Putamen (tissue), 1 donor: ENCODE measurements at regions not wholly inside any gene's neighbourhood (a gene's known extent, or its start where the extent isn't known, plus 50 kb on each side); places are given as distances from the start of the nearest gene placed in this dataset.
A peak's percentile ranks its signal among the peaks of the same experiment; 100 is the strongest.

Experiments used
- DNase-seq: peaks from one replicate; pipeline ENCODE4 v3.0.0-alpha.2; 2016; ENCODE audit warnings: low spot score

DNA sequence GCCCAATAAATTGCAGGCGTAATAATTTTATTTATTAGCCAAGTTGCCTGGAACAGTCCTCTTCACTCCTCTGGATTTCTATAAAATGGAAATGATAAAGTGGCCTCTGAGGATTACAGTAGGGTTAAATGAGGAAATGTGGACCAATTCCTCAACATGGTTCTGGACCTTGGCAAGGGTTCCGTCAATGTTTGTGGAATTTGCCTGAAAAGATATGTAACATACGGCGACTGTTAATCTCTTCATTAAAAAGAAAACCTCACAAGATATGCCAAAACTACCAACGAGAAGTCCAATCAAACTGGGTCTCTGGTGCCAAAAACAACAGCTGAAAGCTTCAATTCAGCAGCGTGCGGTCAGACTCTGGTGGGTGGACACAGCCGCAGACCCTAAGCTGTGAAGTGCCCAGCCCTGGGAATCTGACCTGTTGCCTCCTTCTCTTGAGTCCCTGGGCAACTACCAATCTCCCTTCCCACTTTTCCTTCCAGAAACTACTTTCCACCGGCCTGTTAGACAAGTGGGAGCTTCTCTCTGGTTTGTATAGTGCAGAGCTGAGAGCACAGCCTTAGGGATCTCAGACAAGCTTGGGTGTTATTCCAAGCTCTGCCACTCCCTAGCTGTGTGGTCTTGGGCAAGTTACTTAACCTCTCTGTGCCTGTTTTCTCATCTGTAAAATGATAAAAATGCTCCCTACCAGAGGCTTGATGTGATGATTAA is 190.5 kb upstream of the GSC start:
- no peak for DNase-seq

DNA sequence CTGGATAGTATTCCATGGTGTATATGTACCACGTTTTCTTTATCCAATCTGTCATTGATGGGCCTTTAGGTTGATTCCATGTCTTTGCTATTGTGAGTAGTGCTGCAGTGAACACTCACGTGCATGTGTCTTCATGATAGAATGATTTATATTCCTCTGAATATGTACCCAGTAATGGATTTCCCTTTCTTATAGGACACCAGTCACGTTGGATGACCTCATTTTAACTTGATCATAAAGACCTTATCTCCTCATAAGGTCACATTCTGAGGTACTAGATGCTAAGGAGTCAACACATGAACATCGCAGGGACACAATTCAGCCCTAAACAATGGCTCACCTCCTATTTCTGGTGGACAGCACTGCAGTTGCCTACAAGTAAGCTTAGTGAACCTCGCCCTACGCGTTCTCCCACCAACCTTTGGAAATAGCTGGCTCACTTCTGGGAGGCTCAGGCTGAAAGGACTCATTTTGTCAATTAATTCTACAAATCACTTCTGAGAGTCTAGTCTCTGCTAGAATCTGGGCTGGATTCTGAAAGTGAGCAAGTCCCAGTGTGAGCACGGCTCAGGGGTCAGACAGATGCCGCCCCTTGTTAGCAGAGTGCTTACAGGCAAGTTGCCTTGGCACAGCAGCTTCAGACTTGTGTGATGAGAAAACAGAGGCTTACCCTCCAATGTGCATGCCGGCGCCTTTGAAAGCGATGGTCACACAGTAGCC is 183.8 kb upstream of the GSC start:
- no peak for DNase-seq

DNA sequence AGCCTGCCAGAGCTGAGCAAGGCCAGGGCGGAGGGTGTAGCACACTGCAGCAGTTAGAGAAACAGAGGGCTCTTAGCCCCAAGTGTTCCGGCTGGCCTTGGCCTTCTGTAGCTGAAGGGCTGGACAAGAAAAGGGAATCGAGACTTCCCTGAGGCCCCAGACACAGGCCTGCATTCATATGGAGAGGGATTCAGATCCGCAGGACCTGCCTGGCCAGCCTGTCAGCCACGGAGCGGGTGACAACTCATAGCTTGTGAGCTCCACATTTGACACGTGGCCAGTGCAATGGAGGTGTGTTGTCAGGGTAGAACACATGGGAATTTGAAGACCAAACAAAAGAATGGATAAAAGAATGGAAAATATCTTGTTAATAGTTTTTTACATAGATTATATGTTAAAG is 182.2 kb upstream of the GSC start:
- no peak for DNase-seq

DNA sequence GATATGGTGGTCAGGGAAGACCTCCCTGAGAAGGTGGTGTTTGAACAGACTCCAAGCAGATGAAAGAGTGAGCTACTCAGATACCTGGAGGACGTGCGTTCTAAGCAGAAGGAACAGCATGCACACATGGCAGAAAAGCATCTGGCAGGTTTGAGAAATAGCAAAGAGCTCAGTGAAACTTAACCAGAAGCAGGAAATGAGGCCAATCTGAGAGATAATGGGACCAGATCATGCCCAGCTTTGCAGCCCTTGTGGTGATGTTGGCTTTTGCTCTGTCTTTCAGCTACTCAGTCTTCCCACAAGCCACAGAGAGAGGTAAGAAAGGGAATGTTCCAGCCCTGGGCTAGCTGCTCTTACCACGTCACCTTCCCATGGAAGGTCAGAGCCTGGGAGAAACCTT is 176.3 kb upstream of the GSC start:
- no peak for DNase-seq

DNA sequence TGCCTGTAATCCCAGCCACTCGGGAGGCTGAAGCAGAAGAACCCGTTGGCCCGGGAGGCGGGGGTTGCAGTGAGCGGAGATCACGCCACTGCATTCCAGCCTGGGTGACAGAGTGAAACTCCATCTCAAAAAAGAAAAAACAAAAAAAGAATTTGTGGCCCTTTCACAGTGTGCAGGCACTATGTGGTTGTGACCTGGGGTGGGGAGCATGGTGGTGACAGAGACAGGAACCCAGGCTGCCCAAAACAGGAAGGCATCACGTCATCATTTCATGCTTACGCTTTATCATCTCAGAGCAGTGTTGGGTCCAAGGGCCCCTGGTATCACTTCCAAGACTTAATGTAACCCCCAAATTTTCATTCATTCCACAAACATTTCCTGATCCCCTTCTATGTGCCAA is 175.7 kb upstream of the GSC start:
- DNase-seq = no peak

DNA sequence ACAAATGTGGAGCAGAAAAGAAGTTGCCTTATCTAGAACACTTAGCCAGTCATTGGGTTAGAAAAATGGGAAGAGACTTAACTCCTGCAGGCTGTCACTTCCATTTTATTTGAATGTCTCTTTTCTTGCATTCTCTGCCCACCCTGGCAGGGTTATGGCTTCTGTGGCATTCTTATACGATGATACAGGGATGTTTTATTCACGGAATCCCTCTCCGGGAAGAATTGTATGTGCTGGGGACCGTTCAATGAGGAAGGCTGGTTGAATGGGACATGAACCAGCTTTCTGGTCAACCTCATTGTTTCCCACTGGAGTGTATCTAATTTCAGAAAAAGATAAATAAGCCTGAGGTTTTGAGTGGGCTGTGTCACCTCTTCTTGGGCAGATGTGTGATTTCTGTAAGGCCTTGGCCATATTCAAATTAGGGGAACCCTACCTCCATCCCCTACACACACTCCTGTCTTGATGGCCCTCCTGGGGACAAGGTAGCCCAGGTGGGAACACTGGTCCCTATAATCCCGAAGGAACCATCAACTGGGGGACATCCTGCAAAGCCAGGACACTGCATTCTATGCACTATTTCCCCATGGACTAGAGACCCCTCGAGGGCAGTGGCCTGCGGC is 174.8 kb upstream of the GSC start:
- DNase-seq = no peak

DNA sequence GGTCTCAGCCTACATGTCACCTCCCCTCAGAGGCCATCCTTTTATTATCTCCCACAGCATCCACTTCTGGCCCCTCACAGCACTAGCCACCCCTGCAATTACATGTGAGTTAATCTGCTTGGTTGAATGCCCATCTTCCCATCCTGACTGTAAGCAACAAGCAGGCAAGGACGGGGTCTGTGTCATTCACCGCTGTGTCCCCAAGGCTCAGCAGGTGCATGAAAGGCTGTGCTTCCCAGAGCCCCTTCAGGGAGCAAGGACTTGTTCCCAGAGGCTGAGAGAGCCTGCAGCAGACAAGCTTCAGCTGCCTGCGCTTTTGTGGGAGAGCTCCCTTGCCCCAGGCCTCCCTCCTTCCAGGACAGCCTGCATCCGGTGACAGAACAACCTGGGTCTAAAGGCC is 172.7 kb upstream of the GSC start:
- DNase-seq = no peak

DNA sequence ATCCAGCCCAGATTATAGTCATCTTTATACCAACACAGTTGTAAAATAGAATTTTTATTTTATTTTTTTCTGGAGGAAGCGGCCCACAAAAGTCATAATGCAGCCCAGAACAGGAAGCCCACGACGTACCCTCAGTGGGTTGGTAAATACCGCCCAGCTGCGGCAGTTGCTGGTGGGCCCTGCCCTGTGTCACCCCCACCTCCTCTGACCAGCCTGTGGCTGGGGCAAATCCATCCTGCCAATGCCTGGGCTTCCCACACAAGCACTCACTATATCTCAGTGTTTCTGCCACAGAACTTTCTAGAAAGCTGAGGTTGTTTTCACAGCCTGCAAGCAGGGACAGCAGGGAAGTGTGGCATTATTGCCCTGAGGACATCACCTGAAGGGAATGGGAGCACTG is 171.4 kb upstream of the GSC start:
- DNase-seq = no peak

DNA sequence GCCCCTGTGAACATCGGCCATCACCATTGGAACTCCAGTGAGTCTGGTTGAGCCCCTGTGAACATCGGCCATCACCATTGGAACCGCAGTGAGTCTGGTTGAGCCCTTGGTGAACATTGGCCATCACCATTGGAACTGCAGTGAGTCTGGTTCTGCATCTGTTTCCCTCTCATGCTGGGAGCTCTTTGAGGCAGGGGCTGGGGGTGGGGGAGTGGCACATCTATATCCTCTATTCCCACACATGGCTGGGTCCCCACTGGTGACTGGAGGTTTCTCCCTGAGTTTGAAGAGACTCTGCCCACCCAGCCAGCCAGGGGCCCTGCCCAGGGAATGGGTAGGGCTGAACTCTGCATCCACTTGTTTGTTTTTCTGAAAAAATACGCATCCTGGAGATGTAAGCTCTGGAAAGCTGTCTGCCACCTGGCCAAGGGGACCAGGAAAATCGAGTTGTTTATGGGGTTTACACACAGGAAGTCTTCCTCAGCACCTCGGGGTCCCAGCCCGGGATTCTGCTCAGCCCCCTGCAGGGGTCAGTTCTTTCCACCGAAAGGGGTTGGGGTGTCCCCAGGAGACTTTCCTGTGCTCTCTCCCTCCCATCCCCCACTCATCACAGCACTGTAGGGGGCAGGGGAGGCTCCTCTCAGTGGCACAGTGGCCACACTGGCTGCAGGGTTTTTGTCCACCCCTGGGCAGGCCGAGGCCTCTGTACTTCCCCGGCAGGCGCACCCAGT is 170.5 kb upstream of the GSC start:
- no peak for DNase-seq

DNA sequence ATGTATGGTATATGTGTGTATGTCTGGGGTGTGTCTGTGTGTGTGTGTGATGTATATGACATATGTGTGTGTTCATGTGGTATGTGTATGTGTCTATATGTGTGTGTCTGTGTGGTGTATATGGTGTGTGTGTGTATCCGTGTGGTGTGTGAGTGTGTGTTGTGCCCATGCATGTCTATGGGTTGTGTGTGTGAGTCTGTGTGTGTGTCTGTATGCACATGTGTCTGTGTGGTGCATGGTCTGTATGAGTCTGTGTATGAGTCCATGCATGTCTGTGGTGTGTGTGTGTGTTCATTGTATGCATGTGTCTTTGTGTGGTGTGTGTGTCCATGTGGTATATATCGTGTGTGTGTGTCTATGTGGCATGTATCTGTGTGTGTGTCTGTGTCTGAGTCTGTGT is 168.1 kb upstream of the GSC start:
- no peak for DNase-seq

DNA sequence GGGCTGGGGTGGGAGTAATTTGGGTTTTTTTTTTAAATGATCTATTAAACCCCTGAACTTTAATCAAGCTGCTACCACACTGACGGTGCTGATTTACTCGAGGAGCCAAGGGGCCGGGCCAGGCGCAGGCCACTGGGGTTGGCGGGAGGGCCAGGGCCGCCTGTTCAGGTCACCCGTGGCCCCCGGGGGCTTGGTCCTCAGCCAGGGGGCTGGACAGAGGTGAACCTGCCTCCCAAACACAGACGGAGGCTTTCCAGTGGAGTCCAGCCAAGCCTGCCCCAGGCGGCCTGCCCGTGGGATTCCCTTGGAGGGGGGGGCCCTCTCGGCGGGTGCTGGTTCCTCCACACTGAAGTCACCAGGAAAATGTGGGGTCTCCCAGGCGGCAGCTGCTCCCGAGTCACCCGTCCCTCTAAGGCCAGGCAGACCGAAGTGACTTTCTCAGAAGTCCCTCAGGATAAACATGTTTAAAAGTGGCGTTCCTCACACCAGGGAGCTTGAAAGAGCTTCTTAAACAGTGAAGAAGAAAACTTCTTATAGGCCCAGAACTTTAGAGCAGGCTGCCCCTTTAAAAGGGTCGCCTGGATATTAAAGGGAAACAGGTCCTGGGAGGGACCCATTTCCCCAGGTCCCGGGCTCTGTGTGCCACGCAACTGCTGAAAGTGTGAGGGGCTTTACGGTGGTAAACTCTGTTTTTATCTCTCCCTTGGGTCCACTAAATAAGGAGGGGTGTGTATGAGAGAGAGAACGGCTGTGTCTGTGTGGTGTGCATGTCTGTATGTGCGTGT is 167.2 kb upstream of the GSC start:
- DNase-seq = peak; percentile 29

DNA sequence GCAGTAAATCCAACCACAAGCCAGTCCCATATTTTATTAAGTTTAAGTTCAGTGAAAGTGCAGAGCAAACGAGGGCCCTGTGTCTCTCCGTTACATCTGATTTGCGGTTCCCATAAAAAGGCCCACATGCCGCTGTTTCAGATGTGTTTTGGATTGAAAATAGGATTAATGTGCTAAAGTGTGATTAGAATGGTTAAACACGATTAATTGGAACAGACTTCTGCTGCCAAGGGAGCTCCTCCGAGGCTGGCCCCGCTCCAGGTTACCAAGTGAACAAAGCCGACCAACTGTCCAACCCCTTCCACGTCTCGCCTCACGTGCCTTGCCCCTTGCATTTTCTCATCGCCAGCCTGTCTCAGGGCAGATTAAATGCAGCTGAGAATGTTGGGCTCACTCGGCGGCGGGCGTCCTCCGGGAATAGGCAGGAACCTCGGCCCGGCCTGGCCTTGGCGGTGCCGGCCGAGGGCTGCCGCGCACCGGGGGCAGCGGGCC is 166.5 kb upstream of the GSC start:
- peak; percentile 60 for DNase-seq

DNA sequence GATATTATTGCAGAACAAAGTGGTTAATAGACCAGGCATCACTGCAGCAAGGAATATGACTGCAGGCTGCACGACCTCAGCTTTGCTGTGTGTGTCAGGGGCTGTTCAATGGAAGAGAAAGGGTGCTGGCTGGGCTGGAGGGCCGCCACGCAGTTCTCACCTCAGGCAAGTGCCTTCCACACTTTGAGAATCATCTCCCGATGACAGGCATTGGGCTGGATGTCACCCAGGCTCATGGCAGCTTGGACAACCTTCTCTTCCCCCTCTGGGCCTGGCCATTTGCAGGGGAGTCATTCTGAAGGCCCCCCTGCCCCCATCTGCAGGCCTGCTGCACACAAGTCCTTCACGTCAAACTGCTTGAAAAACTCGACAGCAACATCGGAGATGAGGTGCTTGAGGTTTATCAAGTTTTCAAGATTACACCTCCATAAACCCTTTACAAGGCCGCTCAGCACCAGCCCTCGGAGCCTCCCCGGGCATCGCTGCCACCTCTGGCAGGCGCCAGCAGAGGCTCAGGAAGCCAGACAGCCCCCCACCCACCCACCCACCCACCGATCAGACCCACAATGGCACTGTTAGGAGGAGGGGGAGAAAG is 165.9 kb upstream of the GSC start:
- no peak for DNase-seq

DNA sequence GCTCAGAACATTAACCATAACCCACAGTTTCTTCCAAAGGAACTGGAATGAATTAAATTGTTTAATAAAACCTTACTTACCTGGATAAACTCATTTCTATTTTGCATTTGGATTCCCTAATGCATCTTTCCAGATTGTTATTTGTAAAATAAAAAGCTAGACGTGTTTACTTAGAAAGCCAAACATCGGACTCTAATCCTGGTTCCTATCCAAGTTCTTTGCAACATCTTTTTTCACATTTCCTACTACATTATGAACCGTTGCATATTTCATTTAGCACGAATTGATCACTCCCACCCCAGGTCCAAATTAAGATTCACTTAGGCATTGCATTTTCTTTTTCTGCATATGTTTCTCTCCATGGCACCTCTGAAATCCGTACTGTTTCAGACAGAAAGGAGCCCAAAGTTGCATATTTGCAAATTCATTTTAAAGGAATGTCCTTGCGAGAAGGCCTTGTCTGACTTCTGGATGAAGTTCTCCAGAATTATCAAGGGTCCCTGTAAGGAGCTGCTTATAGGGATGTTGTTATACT is 164.4 kb upstream of the GSC start:
- DNase-seq = no peak

DNA sequence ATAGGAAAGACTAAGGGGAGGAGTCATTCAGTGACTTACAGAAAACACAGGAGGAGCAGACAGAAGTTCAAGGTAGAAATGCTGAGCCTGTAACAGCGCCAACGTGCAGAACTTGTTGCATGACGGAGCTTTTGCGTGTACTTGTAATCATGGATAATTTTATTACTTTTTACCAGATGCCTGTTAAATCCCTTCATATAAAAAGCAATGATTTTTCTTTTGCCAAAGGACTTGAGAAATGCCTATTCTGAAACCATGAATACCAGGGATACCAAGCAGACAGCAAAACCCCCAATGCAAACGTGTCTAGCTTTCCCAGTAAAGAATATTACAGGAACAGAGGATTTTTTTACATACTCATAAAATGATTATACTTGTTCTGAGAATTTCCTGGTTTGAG is 163.6 kb upstream of the GSC start:
- no peak for DNase-seq

DNA sequence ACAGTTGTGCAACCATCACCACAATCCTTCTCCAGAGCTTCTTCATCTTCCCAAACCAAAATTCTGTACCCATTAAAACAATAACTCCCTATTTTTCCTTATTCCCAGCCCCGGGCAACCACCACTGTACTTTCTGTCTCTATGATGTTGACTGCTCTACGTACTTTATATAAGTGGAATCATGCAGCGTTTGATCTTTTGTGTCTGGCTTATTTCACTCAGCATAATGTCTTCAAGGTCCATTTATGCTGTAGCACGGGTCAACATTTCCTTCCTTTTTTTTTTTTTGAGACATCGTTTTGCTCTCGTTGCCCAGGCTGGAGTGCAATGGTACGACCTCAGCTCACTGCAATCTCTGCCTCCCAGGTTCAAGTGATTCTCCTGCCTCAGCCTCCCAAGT is 162.7 kb upstream of the GSC start:
- no peak for DNase-seq

DNA sequence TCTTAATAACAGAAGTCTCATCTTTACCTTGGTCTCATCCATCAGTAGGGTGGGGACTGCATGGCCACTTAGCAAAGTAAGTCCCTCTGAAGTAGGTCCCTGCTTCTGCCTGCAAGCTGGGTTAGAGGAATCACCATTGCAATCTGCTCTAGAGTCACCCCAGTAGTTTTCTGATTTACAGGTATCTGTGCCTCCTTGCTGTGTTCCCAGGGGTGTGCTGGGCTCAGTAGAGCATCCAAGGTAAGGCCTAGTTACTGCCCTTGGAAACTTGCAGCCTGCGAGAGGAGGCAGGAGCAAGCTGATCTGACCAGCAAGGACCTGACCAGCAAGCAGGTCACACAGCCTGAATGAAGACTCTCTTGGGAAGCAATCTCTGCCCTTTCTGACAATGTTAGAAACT is 160.8 kb upstream of the GSC start:
- DNase-seq = no peak

DNA sequence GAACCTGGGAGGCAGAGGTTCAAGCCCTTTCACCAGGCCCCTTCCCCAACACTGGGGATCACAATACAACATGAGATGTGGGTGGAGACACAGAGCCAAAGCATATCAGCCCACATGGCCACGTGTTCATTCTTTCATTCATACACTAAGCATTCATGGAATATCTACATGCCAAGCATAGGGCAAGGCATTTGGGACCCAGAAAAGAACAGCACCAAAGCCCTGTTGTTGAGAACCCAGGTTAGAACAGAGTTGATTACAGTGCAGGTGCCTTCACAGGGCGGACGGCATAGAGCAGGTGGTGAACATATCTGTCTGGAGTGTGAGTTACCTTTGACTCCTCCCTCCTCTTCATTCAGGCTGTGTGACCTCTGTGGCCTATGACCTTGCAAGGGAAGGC is 159.4 kb upstream of the GSC start:
- DNase-seq = no peak

DNA sequence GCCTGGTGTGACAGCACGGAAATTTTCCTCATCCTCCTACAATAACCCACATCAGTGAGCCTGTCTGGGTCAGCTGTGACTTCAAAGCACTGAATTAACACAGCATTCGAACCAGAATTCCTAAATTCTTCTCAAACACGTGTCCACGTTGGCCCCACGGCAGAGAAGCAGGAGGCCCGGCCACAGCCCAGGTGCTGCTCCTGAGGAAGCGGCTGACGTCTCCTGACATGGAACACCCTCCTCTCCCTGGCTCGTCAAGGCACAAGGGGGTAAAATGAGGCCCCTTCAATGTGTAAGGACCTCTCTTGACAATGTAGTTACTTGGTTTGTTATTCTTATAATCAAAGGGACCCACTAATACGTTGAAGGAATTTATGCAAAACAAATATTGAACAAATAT is 156.3 kb upstream of the GSC start:
- DNase-seq = no peak

DNA sequence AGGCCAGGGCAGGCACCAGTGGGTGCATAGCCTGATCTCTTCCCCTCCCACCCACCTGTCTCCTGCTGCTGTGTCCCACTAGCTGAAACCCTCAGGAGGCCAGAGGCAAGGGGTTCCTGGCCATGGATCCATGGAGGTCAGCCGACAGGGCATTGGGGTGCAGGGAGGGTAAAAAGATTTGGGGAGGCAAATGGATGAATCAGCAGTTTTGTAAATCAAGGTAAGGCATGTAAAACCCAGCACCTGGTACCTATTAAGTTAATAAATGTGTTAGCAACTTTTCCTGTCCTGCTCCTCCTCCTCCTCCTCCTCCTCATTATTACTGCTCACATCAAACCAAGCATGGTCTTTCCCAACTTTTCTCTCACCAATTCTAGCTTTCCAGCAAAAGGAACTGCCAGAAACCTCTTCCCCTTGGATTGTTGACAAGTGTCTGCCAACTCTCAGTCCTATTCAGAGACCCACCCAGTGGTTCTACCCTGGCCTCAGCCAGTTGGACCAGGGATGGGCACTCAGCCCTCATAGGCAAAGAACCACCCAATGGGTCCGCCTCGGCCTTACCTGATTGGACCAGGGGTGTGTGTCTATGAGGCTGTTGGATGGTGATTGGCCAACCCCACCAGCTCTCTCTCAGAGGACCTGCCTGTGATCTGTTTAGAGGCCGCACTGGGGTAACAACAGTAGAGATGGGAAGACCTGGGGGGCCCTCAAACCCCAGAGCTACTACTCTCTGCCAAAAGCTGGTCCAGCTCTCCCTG is 155.7 kb upstream of the GSC start:
- DNase-seq = no peak
